ENCODE measurements at regions not wholly inside any gene's neighbourhood (a gene's known extent, or its start where the extent isn't known, plus 50 kb on each side); places are given as distances from the start of the nearest gene placed in this dataset.

GRCh38 chr12:115437061-115437567 lies 753.1 kb upstream of the TBX3 start:
- no peak for TF ChIP-seq TARDBP (IDR thresholded peaks at IDR 0.05)
- no peak for TF ChIP-seq ZNF384 (IDR thresholded peaks at IDR 0.05)
- TF ChIP-seq ARNT (IDR thresholded peaks at IDR 0.05): no peak
- TF ChIP-seq SP1 (IDR thresholded peaks at IDR 0.05): no peak
- no peak for TF ChIP-seq BHLHE40 (IDR thresholded peaks at IDR 0.05; ENCODE audit: borderline replicate concordance)
- no peak for TF ChIP-seq LEF1 (IDR thresholded peaks at IDR 0.05; ENCODE audit: borderline replicate concordance)
- TF ChIP-seq FOXA1 (IDR thresholded peaks at IDR 0.05): no peak
